GM21381 (cell line): ENCODE measurements at regions not wholly inside any gene's neighbourhood (a gene's known extent, or its start where the extent isn't known, plus 50 kb on each side); places are given as distances from the start of the nearest gene placed in this dataset.
"Not testable (repeated sequence)": the region's sequence is repeated elsewhere in the genome, so short reads cannot be mapped to it uniquely, and the experiment has no call there.

Experiments used
- ATAC-seq: cut with Tn5 transposase; IDR thresholded peaks from one replicate; pipeline ENCODE4 v1.9.1; 2021; ENCODE audit warnings: mild to moderate bottlenecking, moderate library complexity; ENCODE audit not compliant: unreplicated experiment

DNA sequence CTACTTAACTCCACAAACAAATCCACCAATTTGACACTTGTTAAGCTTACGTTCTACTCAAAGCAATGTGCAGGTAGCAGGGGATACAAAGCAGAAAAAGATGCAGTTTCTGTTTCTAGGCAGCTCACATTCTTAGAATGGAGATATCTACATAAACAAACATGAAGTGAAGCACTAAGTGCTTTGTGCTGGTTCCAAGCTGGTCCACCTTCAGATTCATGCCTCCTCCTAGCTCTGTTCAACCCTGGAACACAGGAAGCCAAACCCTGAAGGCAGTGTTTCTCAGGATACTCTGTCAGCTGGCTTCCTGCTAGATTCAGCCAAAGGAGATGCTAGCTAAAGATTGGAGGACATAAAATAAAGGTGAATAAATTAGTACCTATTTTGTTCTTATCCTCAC is 55.3 kb upstream of the NOL4 start:
- ATAC-seq: no peak

DNA sequence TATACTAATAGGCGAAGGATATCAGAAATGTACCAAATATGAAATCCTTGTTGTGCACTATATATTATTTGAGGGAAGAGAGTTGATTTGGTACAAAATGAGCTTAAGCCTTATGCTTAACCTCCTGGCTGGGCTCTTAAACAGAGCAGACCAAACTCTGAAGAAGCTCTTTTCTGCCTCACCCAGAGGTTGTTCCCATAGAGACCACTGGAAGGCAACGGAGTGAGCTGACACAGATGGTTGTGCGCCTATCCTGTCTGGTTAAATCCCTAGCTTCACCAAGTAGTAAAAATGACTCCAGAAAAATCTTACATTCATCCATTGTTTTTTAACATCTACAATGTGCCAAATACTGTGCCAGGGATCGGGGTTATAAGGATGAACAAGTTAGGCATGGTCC is 55.9 kb upstream of the NOL4 start:
- no peak for ATAC-seq

DNA sequence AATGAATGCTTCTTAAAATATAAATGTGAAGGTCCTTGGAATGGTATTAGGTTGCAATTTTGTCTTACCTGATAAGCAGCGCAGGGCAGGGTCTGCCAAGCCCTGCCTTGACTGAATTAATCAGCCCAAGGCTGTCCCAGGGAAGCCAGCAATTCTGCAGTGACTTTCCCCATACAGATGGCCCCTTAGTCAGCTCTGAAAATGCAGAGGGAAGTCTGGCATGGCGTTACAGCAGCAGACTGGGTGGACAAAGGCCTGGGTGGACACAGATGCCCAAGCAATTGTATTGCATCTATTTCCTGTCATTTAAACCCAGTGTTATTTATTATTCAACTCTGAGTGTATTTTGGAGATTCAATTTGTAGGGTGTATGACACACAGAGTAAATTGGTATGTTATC is 56.6 kb upstream of the NOL4 start:
- no peak for ATAC-seq

DNA sequence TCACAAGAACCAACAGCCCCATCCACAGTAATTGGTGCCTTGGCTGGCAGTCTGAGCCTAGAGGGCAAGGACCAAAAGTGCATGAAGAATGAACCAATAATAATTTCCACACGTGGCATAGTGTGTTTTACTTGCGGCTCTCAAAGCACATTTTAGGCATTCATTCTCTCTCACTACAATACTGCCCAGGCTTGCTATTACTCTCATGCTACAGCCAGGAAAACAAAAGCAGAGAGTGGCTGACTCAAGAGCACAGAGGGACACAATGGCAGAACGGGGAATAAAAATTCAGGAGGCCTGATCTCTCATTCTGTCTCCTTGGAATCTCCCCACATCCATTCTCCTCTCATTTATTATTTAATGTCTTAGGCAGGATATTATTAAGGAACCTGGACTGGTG is 57.0 kb upstream of the NOL4 start:
- no peak for ATAC-seq

DNA sequence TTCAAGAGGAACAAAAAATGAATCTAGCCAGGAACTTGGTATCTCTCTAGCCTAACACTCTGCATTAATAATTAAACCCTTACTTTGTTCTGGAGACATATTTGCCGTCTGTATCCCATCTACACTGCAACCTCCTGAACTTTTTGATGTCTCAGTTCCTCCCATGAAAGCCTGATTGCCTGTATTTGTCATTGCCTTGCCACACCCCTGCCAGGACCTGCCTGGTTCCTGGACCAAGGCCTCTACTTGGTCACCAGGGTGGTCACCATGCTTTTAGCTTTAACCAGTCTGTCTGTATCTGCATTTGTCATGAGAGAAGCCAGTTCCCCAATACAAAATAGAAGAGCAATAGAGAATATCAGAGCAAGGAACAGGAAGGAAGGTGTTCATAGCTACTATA is 58.8 kb upstream of the NOL4 start:
- no peak for ATAC-seq

- no peak for ATAC-seq
Observed at GRCh38 chr18:34287825-34288224, 63.1 kb upstream of the NOL4 start.

DNA sequence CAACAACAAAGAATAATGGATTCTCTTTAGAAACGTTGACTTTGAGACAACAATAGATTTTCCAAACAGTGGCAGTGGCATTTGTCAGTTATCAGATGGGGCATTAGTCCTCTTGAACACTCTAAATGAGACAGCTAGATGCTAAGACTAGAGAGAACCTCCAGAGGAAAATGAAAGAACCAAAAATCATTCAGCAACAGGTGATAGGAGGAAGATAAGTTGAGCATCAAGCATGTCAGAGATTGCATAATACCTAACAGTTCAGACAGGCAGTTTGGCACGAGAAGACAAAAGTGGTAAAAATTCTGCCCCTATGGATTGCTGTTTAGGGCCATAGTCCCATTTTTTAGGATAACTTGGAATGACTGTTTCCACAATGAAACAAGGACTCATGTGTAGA is 67.9 kb upstream of the NOL4 start:
- no peak for ATAC-seq

- no peak for ATAC-seq
Observed at GRCh38 chr18:34297287-34297686, 72.6 kb upstream of the NOL4 start.

- no peak for ATAC-seq
Observed at GRCh38 chr18:34299828-34300227, 75.1 kb upstream of the NOL4 start.

DNA sequence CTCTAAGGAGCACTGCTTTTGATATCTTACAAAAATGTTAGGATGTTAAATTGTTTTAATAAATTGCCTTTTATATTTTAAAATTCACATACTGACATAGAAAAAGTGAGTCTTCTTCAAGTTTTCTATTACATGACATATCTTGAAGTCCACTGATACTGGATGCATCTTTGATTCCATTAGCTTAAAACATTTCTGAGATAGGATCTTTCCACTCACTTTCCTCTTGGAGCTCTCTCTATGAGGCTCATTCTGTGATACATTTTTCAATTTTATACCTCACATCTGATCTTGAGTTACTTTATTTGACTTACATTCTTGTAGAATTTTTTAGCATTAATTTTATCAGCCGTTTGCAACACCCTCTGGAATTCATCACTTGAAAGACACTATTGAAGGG is 86.8 kb upstream of the NOL4 start:
- no peak for ATAC-seq

GRCh38 chr18:34314847-34315246 is 90.1 kb upstream of the NOL4 start:
- no peak for ATAC-seq

DNA sequence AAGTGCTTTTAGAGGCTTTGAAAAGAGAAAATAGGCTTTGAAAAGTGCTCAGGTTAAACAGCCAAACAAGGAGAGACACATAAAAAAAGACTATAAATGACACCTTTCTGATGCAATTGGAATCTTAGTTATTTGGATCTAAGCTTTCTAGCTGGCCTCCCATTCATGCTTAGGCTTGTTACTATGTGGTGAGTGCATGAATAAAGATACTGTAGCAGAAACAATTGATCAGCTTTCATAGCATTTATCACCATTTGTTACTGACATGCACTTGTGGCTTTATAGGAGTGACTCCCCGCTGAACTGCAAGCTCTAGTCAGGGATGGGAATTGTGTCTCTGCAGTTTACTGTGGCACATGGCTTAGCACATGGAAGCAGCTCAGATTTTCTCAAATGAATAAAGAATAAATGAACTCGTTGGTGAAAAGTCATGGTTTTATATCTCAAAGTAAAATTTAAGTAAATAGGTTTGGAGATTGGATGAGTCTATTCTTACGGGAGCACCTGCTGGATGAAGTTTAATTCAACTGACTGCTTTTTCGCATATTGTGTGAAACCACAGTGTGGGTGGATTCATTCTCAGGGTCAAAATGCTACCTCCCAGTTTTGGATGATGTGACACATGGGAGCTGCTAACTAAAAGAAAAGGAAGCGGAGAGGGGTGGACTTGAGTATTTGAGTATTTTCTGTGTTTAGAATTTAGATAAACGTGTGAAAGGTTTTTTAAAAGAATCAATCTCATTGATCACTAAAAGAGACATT is 91.1 kb upstream of the NOL4 start:
- ATAC-seq: no peak

GRCh38 chr18:34320267-34320666 is 95.6 kb upstream of the NOL4 start:
- no peak for ATAC-seq

GRCh38 chr18:34321066-34321465 is 96.4 kb upstream of the NOL4 start:
- ATAC-seq: peak; percentile 55

- ATAC-seq: peak; percentile 45
Observed at GRCh38 chr18:34322365-34323289, 97.9 kb upstream of the NOL4 start.

DNA sequence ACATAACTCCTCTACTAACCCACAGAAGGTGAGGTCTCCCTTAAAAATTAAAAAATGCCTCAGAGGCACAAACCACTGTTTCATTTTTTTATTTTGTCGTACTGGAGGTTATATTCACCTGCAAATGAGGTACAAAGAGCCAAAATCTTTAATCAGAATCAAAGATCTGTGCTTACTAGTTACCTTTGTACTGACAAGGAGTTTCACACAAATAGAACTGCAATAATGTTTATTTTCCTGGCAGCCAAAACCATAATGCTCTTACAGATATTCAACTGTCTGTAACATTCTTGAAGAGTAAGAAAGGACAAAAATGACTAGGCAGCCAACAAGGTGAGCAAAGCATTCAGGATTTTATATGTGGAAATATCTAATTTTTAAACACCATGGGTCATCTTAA is 105.1 kb upstream of the NOL4 start:
- no peak for ATAC-seq

DNA sequence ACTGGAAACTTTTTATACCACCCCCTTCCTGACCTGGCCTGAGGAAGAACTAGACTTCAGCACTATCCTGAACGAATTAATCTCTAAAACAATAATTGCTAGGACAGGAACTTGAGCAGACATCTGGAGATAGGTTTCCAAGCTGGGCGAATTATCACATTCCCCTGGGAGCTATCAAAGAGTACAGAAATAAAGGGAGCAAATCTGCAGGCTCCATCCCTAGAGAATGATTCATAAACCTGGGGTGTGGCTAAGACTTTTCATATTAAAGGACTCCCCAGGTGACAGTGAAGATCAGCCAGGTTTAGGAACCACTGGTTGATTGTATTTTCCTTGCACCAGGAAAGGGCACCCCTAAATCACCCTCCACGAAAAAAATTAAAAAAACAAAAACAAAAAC is 105.6 kb upstream of the NOL4 start:
- ATAC-seq: no peak

- ATAC-seq: not testable (repeated sequence)
Observed at GRCh38 chr18:34330907-34331306, 106.2 kb upstream of the NOL4 start.

DNA sequence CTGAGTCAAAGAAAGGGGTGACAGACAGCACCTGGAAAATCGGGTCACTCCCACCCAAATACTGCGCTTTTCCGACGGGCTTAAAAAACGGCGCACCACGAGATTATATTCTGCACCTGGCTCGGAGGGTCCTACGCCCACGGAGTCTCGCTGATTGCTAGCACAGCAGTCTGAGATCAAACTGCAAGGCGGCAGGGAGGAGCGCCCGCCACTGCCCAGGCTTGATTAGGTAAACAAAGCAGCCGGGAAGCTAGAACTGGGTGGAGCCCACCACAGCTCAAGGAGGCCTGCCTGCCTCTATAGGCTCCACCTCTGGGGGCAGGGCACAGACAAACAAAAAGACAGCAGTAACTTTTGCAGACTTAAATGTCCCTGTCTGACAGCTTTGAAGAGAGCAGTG is 106.6 kb upstream of the NOL4 start:
- not testable (repeated sequence) for ATAC-seq

DNA sequence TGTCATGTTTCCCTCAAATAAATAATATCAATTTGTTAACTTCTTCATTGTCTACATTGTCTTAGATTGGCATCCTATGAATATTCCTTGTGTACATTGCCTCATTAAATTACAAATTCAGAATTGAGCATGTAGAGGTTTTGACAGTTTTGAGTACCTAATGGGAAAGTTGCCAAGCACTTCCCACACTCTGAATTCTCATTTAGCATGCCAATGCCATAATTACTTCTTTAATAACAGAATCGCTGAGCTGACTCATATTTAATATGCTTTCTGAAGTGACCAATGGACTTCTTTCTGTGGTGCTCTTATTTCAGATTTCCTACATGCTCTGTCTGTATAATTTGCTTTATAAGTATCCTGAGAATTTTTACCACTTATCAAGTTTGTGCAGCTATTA is 114.4 kb upstream of the NOL4 start:
- no peak for ATAC-seq

- ATAC-seq: no peak
Observed at GRCh38 chr18:34342960-34343359, 118.2 kb upstream of the NOL4 start.

- no peak for ATAC-seq
Observed at GRCh38 chr18:34345738-34346137, 121.0 kb upstream of the NOL4 start.
